ENCODE measurements at regions not wholly inside any gene's neighbourhood (a gene's known extent, or its start where the extent isn't known, plus 50 kb on each side); places are given as distances from the start of the nearest gene placed in this dataset.

DNA sequence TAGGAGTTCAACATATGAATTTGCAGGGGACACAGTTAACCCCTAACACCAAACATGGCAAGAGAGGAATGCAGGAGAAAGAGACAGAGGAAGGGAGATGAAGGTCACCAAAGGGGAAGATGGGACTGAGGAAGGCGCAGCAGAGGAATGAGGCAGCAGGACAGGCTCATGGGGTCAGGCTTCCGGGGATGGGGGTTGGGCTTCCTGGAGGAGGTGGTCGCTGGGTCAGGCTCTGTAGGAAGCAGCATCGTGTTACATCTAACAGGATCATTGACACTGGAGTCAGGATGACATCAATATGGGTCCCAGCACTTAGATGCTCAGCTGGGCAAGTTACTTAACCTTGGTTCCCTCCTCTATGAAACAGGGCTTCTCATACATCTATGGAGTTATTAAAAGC lies 113.2 kb downstream of the NPTX2 start:
- Histone ChIP-seq H3K27ac (ENCODE audit: low read depth, low read length) (no peak overlapping the region), H4K20me1 (ENCODE audit: low read depth, low read length) (no peaks in the 10 kb centered on the region), H3K36me3 (ENCODE audit: low read length) (no peaks in the 10 kb centered on the region), H3F3A (ENCODE audit: insufficient read depth) (no peaks in the 10 kb centered on the region), H3K4me3 (ENCODE audit: insufficient read depth, low read length, poor library complexity, severe bottlenecking) (no peak overlapping the region), H3K9me2 (replicated peaks; ENCODE audit: insufficient read depth, low read length) (no peaks in the 10 kb centered on the region), H2AFZ (ENCODE audit: low read depth, low read length, severe bottlenecking) (no peak overlapping the region), H3K79me2 (ENCODE audit: insufficient read depth, low read length) (no peaks in the 10 kb centered on the region), H3K4me2 (ENCODE audit: low read depth, low read length, poor library complexity, severe bottlenecking) (no peak overlapping the region), H3K27me3 (ENCODE audit: low read length) (no peaks in the 10 kb centered on the region), H3K9ac (ENCODE audit: low read length) (no peak overlapping the region), H3K9me3 (ENCODE audit: insufficient read depth, low read length) (no peaks in the 10 kb centered on the region)
- TF ChIP-seq, protein P1, sequence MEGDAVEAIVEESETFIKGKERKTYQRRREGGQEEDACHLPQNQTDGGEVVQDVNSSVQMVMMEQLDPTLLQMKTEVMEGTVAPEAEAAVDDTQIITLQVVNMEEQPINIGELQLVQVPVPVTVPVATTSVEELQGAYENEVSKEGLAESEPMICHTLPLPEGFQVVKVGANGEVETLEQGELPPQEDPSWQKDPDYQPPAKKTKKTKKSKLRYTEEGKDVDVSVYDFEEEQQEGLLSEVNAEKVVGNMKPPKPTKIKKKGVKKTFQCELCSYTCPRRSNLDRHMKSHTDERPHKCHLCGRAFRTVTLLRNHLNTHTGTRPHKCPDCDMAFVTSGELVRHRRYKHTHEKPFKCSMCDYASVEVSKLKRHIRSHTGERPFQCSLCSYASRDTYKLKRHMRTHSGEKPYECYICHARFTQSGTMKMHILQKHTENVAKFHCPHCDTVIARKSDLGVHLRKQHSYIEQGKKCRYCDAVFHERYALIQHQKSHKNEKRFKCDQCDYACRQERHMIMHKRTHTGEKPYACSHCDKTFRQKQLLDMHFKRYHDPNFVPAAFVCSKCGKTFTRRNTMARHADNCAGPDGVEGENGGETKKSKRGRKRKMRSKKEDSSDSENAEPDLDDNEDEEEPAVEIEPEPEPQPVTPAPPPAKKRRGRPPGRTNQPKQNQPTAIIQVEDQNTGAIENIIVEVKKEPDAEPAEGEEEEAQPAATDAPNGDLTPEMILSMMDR (IDR thresholded peaks at IDR 0.05; ENCODE audit: insufficient read depth, low read length, poor library complexity, severe bottlenecking), result no peak
- no peak for TF ChIP-seq EZH2phosphoT487 (conservative IDR thresholded peaks at IDR 0.05; ENCODE audit: low read length)

DNA sequence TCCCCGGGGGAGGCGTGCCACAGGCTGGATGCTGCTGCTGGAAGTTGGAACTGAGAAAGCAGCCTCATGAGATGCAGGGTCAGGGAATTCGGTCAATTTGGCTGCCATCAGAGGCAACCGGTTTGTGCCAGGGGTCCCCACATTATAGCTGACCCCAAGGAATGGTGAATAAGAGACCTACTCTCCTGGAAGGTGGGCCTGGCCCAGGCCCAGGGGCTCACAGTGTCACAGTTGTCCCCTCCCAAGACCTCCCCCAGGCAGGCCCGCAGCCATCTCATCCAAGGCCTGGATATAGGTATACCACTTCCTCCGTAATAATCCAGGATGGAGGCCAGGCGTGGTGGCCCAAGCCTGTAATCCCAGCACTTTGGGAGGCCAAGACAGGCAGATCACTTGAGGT lies 114.6 kb downstream of the NPTX2 start:
- Histone ChIP-seq H3K27ac (ENCODE audit: low read depth, low read length) (no peak overlapping the region), H3K9me3 (ENCODE audit: insufficient read depth, low read length) (no peaks in the 10 kb centered on the region), H3K4me2 (ENCODE audit: low read depth, low read length, poor library complexity, severe bottlenecking) (no peak overlapping the region), H3K9ac (ENCODE audit: low read length) (no peak overlapping the region), H3K36me3 (ENCODE audit: low read length) (no peaks in the 10 kb centered on the region), H3F3A (ENCODE audit: insufficient read depth) (no peaks in the 10 kb centered on the region), H2AFZ (ENCODE audit: low read depth, low read length, severe bottlenecking) (no peak overlapping the region), H3K4me3 (ENCODE audit: insufficient read depth, low read length, poor library complexity, severe bottlenecking) (no peak overlapping the region), H3K27me3 (ENCODE audit: low read length) (no peaks in the 10 kb centered on the region), H3K9me2 (replicated peaks; ENCODE audit: insufficient read depth, low read length) (no peaks in the 10 kb centered on the region), H3K79me2 (ENCODE audit: insufficient read depth, low read length) (no peaks in the 10 kb centered on the region), H4K20me1 (ENCODE audit: low read depth, low read length) (no peaks in the 10 kb centered on the region)
- no peak for TF ChIP-seq EZH2phosphoT487 (conservative IDR thresholded peaks at IDR 0.05; ENCODE audit: low read length)
- TF ChIP-seq, protein P1 (IDR thresholded peaks at IDR 0.05; ENCODE audit: insufficient read depth, low read length, poor library complexity, severe bottlenecking), result no peak

DNA sequence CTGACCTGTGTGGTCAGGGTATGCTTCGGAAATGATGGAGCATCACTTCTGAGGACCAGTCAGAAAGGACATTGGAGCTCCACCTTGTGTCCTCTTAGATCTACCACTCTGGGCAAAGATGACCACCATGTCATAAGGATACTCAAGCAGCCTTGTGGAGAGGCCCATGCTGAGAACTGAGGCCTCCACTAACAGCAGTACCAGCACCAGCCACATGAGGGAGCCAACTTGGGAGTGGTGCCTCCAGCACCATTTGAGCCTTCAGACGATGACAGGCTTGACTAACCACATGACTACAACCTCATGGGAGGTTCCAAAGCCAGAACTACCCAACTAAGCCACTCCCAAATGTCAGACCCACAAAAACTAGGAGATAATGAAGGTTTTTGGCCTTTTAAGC lies 116.0 kb downstream of the NPTX2 start:
- Histone ChIP-seq H3K4me3 (ENCODE audit: insufficient read depth, low read length, poor library complexity, severe bottlenecking) (no peak overlapping the region), H3K9me3 (ENCODE audit: insufficient read depth, low read length) (no peaks in the 10 kb centered on the region), H3K9ac (ENCODE audit: low read length) (no peak overlapping the region), H2AFZ (ENCODE audit: low read depth, low read length, severe bottlenecking) (no peak overlapping the region), H3K4me2 (ENCODE audit: low read depth, low read length, poor library complexity, severe bottlenecking) (no peak overlapping the region), H3K27ac (ENCODE audit: low read depth, low read length) (no peak overlapping the region), H3K27me3 (ENCODE audit: low read length) (no peaks in the 10 kb centered on the region), H3F3A (ENCODE audit: insufficient read depth) (no peaks in the 10 kb centered on the region), H3K36me3 (ENCODE audit: low read length) (no peaks in the 10 kb centered on the region), H3K9me2 (replicated peaks; ENCODE audit: insufficient read depth, low read length) (no peaks in the 10 kb centered on the region), H4K20me1 (ENCODE audit: low read depth, low read length) (no peaks in the 10 kb centered on the region), H3K79me2 (ENCODE audit: insufficient read depth, low read length) (no peaks in the 10 kb centered on the region)
- TF ChIP-seq EZH2phosphoT487 (conservative IDR thresholded peaks at IDR 0.05; ENCODE audit: low read length), result no peak
- TF ChIP-seq, protein P1 (IDR thresholded peaks at IDR 0.05; ENCODE audit: insufficient read depth, low read length, poor library complexity, severe bottlenecking), result peak; percentile 91

All from SU-DHL-6 (cell line).